ENCODE measurements at regions not wholly inside any gene's neighbourhood (a gene's known extent, or its start where the extent isn't known, plus 50 kb on each side); places are given as distances from the start of the nearest gene placed in this dataset.

DNA sequence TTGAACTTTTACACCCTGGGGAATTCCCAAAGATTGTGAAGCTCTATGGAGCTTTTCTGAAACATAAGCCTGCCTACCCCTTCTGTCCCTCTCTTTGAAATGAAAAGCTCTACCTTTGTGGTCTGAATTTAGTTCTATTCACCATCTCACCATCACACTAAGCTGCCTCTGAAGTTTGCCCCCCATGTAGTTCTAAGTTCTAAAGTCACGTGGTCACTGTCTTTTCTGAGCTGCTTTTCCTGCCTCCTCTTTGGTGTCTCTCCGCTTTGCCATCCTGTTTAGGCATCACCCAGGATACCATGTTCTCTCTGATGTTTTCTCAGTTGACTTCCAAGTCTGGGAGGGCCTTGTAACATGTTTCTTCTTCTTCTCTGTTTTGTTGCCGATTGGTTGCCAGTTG lies 2206.6 kb downstream of the MAT2B start:
- 80 to 84% methylated on average over 3 of the region's 3 CpGs for WGBS, 2 donors
- intact Hi-C loops (cut with DNase I) = no loop called here
- Histone ChIP-seq H3K36me3 (replicated peaks in 1 of 2; ENCODE audit: insufficient read depth in 1 of 2, low read depth in 2 of 2) (no peaks in the 10 kb centered on the region), H3K27ac (no peak overlapping the region), H3K4me1 (no peaks in the 10 kb centered on the region), H3K27me3 (no peaks in the 10 kb centered on the region), H3K4me3 (no peak overlapping the region), H3K9me3 (no peaks in the 10 kb centered on the region)
- DNase-seq (no peak), ATAC-seq (no peak)
- TF ChIP-seq, protein P1, sequence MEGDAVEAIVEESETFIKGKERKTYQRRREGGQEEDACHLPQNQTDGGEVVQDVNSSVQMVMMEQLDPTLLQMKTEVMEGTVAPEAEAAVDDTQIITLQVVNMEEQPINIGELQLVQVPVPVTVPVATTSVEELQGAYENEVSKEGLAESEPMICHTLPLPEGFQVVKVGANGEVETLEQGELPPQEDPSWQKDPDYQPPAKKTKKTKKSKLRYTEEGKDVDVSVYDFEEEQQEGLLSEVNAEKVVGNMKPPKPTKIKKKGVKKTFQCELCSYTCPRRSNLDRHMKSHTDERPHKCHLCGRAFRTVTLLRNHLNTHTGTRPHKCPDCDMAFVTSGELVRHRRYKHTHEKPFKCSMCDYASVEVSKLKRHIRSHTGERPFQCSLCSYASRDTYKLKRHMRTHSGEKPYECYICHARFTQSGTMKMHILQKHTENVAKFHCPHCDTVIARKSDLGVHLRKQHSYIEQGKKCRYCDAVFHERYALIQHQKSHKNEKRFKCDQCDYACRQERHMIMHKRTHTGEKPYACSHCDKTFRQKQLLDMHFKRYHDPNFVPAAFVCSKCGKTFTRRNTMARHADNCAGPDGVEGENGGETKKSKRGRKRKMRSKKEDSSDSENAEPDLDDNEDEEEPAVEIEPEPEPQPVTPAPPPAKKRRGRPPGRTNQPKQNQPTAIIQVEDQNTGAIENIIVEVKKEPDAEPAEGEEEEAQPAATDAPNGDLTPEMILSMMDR (IDR thresholded peaks at IDR 0.05) = no peak
- TF ChIP-seq POLR2A (IDR thresholded peaks at IDR 0.05) = no peak

DNA sequence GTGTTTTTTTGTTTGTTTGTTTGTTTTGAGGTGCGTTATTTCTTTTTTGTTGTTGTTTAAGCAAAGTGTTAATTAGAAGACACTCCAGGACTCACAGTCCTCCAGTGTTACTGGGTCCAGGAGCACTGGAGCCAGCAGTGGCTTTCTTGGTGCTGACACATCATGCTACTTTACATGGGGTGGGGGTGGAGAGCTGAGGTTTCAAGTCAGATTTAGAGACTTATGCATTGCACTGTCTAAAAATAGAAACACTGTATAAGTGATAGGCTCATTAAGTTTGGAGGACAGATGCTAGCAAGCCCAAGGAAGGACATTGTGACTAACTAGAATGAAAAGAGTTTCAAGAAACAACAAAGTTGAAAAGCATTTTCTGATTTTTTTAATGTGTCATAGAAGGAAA lies 2209.2 kb downstream of the MAT2B start:
- Histone ChIP-seq H3K4me1 (no peaks in the 10 kb centered on the region), H3K27ac (no peak overlapping the region), H3K4me3 (no peak overlapping the region), H3K9me3 (no peaks in the 10 kb centered on the region), H3K36me3 (replicated peaks in 1 of 2; ENCODE audit: insufficient read depth in 1 of 2, low read depth in 2 of 2) (no peaks in the 10 kb centered on the region), H3K27me3 (no peaks in the 10 kb centered on the region)
- intact Hi-C loops (cut with DNase I) = no loop called here
- ATAC-seq = no peak
- DNase-seq = no peak
- WGBS, 2 donors = 65% methylated on average over 1 of the region's 1 CpG
- TF ChIP-seq, protein P1 (IDR thresholded peaks at IDR 0.05) = no peak

DNA sequence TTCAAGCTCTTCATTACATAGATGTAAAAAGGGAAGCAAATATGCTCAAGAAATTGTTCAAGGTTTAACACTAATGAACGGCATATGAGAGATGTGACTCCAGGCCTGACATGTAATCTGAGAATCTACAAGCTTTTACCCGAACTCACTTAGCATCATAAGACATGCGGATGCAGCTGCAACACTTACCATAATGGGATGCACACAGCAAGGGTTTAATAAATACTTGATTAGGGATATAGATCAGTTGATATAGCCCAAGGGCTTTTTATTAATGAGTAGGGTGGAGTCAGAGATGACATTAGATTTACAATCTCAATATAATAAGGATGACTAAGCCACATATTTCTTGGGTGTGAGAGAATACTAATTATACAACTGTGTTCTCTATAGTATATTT lies 2215.5 kb downstream of the MAT2B start:
- 80 to 88% methylated on average over 3 of the region's 3 CpGs for WGBS, 2 donors
- intact Hi-C loops (cut with DNase I) = no loop called here

DNA sequence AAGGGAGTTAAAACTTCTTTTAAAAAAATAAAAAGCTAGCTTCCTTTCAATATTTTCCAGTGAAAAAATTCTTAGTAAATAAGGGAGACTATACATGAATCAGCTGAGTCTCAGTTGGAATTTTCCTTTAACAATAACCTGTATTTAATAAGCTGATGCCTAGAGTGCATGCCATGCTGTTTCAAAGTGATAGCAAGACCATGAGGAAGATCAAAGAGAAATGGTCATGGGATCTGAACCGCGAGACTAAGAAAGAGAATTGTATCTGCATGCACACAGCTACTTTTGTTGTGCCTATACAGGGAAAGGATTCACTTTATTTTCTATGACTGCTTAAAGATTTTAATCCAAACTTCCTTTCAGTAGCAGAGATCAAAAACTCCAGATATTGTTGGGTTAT lies 2217.0 kb downstream of the MAT2B start:
- no peaks in the 10 kb centered on the region for H3K27me3 ChIP-seq
- no peaks in the 10 kb centered on the region for H3K9me3 ChIP-seq
- intact Hi-C loops (cut with DNase I) = no loop called here
- no peak for TF ChIP-seq POLR2A (IDR thresholded peaks at IDR 0.05)
- TF ChIP-seq, protein P1 (IDR thresholded peaks at IDR 0.05) = no peak
- DNase-seq = no peak
- WGBS, 2 donors = 85 to 90% methylated on average over 2 of the region's 2 CpGs
- H3K36me3 ChIP-seq (replicated peaks in 1 of 2; ENCODE audit: insufficient read depth in 1 of 2, low read depth in 2 of 2) = no peaks in the 10 kb centered on the region
- no peak overlapping the region for H3K4me3 ChIP-seq
- no peak for ATAC-seq
- H3K4me1 ChIP-seq = no peaks in the 10 kb centered on the region
- no peak overlapping the region for H3K27ac ChIP-seq

More for the DNA sequence above, 2215.5 kb downstream of the MAT2B start:
- Histone ChIP-seq H3K27ac (no peak overlapping the region), H3K36me3 (replicated peaks in 1 of 2; ENCODE audit: insufficient read depth in 1 of 2, low read depth in 2 of 2) (no peaks in the 10 kb centered on the region), H3K4me3 (no peak overlapping the region), H3K4me1 (no peaks in the 10 kb centered on the region), H3K27me3 (no peaks in the 10 kb centered on the region), H3K9me3 (no peaks in the 10 kb centered on the region)
- TF ChIP-seq, protein P1 (IDR thresholded peaks at IDR 0.05) = no peak
- no peak for TF ChIP-seq POLR2A (IDR thresholded peaks at IDR 0.05)
- DNase-seq (no peak), ATAC-seq (no peak)

DNA sequence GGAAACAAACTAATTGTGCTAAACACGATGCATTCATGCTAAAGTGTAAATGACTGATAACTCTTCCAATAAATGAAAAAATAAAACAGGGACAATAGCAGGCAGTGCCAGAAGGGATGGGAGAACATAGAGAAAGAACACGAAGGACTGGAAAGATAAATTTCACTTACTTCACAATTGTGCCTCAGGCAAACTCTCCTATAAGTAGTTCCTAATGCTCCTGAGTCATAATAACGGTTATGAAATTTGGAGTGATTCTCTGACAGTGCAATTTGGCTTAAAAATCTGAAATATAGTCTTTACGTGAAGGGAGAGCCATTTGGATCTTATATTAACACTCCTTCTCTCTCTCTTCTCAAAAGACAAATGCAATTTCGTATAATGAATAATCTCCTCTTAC lies 2218.5 kb downstream of the MAT2B start:
- DNase-seq (no peak), ATAC-seq (no peak)
- intact Hi-C loops (cut with DNase I) = no loop called here
- no peaks in the 10 kb centered on the region for H3K36me3 ChIP-seq (replicated peaks in 1 of 2; ENCODE audit: insufficient read depth in 1 of 2, low read depth in 2 of 2)
- no peaks in the 10 kb centered on the region for H3K27me3 ChIP-seq
- H3K4me1 ChIP-seq = no peaks in the 10 kb centered on the region
- no peak overlapping the region for H3K4me3 ChIP-seq
- WGBS, 2 donors = 72 to 80% methylated on average over 5 of the region's 5 CpGs
- no peaks in the 10 kb centered on the region for H3K9me3 ChIP-seq
- TF ChIP-seq POLR2A (IDR thresholded peaks at IDR 0.05) = no peak
- TF ChIP-seq, protein P1 (IDR thresholded peaks at IDR 0.05) = no peak
- no peak overlapping the region for H3K27ac ChIP-seq
